ENCODE measurements at regions not wholly inside any gene's neighbourhood (a gene's known extent, or its start where the extent isn't known, plus 50 kb on each side); places are given as distances from the start of the nearest gene placed in this dataset.

DNA sequence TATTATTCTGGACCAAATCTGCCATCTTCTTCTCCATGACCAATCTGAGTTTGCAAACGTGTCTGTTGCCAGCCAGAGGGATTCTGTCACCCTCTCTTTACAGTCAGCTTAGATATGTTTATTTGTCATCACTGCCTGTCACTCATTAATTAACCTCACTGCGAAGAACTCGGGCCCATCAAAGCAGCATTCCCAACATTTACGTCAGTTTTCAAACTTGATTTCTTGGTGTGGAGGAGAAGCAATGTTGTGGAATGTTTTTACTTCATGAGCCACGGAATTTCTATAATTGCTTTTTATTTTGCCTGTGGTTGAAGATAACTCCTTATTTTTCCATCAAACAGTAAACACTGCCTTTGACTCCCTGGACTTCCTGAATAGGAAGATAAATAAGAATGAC lies 91.8 kb upstream of the CNKSR3 start:
- no peaks in the 10 kb centered on the region for H3K9me3 ChIP-seq (ENCODE audit: insufficient read depth, low read depth, low read length)
- H3K4me1 ChIP-seq (ENCODE audit: insufficient read depth, low read length) = 0 out of 2 replicates have a peak, but pooled peaks cover 6% of the 10 kb centered on the region
- H3K4me3 ChIP-seq (ENCODE audit: low read length) = no peak overlapping the region
- no peaks in the 10 kb centered on the region for H3K36me3 ChIP-seq (ENCODE audit: insufficient read depth, low read length)
- H3K27me3 ChIP-seq (ENCODE audit: insufficient read depth, low read length) = no peaks in the 10 kb centered on the region
- no peak overlapping the region for H3K9ac ChIP-seq (ENCODE audit: low read depth, low read length)
- no peak overlapping the region for H3K27ac ChIP-seq (ENCODE audit: low read depth, low read length)
- 89% methylated on average over 4 of the region's 5 CpGs for WGBS

DNA sequence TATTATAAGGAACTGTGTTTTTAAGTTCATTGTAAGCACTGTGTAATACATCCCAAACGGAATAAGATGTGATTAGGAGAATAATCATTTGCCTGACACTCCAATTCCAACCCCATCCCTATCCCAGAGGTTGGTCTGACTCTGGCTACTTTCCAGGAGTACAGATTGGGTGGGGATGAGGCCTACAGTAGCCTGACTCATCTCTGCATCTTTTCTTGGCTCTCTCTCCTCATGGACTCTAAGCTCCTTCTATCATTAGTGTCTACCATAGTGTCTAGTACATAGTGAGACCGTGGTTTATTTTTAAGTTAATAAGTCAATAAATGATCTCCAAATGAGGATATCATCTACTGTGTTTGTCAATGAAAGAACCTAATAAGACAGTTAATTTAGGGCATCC lies 92.2 kb upstream of the CNKSR3 start:
- H3K27me3 ChIP-seq (ENCODE audit: insufficient read depth, low read length) = no peaks in the 10 kb centered on the region
- no CpG with 5 or more reads among the region's 2 CpGs for WGBS
- H3K9ac ChIP-seq (ENCODE audit: low read depth, low read length) = no peak overlapping the region
- H3K9me3 ChIP-seq (ENCODE audit: insufficient read depth, low read depth, low read length) = no peaks in the 10 kb centered on the region
- H3K36me3 ChIP-seq (ENCODE audit: insufficient read depth, low read length) = no peaks in the 10 kb centered on the region
- no peak overlapping the region for H3K27ac ChIP-seq (ENCODE audit: low read depth, low read length)
- no peak overlapping the region for H3K4me3 ChIP-seq (ENCODE audit: low read length)
- H3K4me1 ChIP-seq (ENCODE audit: insufficient read depth, low read length) = 0 out of 2 replicates have a peak, but pooled peaks cover 6% of the 10 kb centered on the region

DNA sequence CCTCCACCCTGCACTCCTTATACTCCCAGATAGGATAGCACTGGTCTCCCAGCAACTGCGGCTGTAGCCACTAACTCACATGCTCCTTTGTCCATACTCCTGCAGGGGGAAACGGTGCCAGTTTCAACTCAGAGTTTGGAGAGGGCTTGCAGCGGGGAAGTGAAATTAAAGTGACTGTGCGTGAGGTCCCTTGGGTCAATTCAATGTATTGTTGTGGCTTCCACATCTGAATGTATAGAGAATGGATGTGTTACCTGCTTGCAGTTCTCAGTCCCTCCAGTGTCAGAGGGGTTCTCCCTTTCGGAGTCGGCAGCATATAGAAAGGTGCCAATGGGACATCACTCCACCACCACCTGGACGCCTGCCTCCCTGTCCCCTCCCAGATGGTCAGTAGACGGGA lies 93.6 kb upstream of the CNKSR3 start:
- no peak overlapping the region for H3K9ac ChIP-seq (ENCODE audit: low read depth, low read length)
- H3K27ac ChIP-seq (ENCODE audit: low read depth, low read length) = no peak overlapping the region
- no peaks in the 10 kb centered on the region for H3K27me3 ChIP-seq (ENCODE audit: insufficient read depth, low read length)
- WGBS = 77% methylated on average over 5 of the region's 8 CpGs
- no peaks in the 10 kb centered on the region for H3K36me3 ChIP-seq (ENCODE audit: insufficient read depth, low read length)
- H3K4me1 ChIP-seq (ENCODE audit: insufficient read depth, low read length) = 0 out of 2 replicates have a peak, but pooled peaks cover 6% of the 10 kb centered on the region
- H3K9me3 ChIP-seq (ENCODE audit: insufficient read depth, low read depth, low read length) = no peaks in the 10 kb centered on the region
- H3K4me3 ChIP-seq (ENCODE audit: low read length) = no peak overlapping the region

DNA sequence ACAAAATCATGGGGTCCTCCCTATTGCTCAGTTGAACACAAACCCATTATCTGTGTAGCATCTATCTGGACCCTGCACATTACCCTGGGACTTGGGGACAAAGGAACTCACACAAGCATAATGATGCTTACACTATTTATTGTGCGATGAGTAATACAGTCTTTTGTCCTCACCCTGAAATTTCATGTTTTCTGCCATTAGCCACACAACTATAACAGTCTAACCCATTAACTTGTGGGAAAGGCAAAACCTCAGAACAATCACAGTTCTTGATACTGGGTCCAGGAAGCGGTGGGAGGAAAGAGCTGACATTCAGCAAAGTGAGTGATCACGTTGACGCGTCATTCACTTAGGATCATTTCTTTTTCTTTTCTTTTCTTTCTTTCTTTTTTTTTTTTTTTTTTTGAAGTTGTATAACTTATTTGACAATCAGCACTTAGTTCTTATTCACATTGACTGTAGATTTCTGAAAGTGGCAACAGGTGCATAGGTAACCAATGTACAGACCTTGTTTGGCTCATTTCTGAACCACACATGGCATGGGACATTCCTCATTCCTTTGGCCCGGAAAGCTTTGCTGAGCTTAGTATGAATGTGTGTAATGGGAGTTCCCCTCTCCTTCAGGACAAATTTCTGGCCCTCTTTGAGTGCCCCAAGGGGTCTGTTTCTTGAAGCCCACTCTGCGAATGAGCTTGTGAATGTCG lies 94.8 kb upstream of the CNKSR3 start:
- Histone ChIP-seq H3K9me3 (ENCODE audit: insufficient read depth, low read depth, low read length) (no peaks in the 10 kb centered on the region), H3K27me3 (ENCODE audit: insufficient read depth, low read length) (no peaks in the 10 kb centered on the region), H3K4me3 (ENCODE audit: low read length) (no peak overlapping the region), H3K27ac (ENCODE audit: low read depth, low read length) (no peak overlapping the region), H3K9ac (ENCODE audit: low read depth, low read length) (no peak overlapping the region), H3K4me1 (ENCODE audit: insufficient read depth, low read length) (0 out of 2 replicates have a peak, but pooled peaks cover 6% of the 10 kb centered on the region), H3K36me3 (ENCODE audit: insufficient read depth, low read length) (no peaks in the 10 kb centered on the region)
- WGBS = 96% methylated on average over 7 of the region's 8 CpGs

DNA sequence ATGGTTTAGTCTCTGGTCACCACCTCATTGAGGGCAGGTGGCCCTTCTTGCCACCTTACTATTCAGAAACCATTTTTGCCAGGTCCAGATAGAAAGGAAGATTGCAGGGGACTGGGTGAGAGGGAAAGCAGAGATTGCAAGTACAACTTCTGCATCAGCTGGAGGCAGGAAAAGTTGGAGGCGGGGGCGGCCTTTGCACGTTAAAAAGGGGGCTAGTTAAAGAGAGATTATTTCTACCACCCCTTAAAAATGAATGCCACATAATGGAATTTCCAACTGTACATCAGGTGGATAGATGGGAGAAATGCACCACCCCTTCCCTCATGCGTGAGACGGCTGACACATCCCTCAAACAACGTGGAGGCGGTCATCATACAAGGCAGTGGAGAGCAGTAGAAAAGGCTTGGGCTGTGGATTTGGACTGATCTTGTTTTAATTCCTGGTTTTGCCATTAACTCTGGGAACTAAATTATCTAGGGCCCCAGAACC lies 95.4 kb upstream of the CNKSR3 start:
- no peaks in the 10 kb centered on the region for H3K27me3 ChIP-seq (ENCODE audit: insufficient read depth, low read length)
- 97% methylated on average over 6 of the region's 7 CpGs for WGBS
- H3K9ac ChIP-seq (ENCODE audit: low read depth, low read length) = no peak overlapping the region

DNA sequence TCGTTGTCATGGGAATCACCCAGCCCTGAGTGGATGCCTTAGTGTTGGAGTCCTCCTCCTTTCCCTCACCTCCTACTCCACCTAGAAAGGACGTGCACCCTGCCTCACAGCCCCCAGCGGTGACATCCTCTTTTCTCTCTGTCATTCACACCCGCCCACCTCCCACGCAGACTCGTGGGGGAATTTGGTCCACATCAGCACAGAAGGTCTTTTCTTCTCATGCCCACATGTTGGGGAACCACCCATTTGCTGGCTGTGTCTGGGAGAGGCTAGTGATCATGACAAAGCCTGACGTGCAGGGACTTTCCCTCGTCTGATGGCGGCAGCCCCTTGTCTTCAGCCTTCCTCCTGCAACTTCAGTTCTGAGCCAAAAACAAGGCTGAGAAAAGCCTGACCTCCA lies 96.0 kb upstream of the CNKSR3 start:
- Histone ChIP-seq H3K9me3 (ENCODE audit: insufficient read depth, low read depth, low read length) (no peaks in the 10 kb centered on the region), H3K4me1 (ENCODE audit: insufficient read depth, low read length) (0 out of 2 replicates have a peak, but pooled peaks cover 6% of the 10 kb centered on the region), H3K27ac (ENCODE audit: low read depth, low read length) (no peak overlapping the region), H3K27me3 (ENCODE audit: insufficient read depth, low read length) (no peaks in the 10 kb centered on the region), H3K9ac (ENCODE audit: low read depth, low read length) (no peak overlapping the region), H3K4me3 (ENCODE audit: low read length) (no peak overlapping the region), H3K36me3 (ENCODE audit: insufficient read depth, low read length) (no peaks in the 10 kb centered on the region)
- WGBS = 83% methylated on average over 9 of the region's 9 CpGs

More for the DNA sequence above, 95.4 kb upstream of the CNKSR3 start:
- Histone ChIP-seq H3K27ac (ENCODE audit: low read depth, low read length) (no peak overlapping the region), H3K36me3 (ENCODE audit: insufficient read depth, low read length) (no peaks in the 10 kb centered on the region), H3K9me3 (ENCODE audit: insufficient read depth, low read depth, low read length) (no peaks in the 10 kb centered on the region), H3K4me3 (ENCODE audit: low read length) (no peak overlapping the region), H3K4me1 (ENCODE audit: insufficient read depth, low read length) (0 out of 2 replicates have a peak, but pooled peaks cover 6% of the 10 kb centered on the region)

DNA sequence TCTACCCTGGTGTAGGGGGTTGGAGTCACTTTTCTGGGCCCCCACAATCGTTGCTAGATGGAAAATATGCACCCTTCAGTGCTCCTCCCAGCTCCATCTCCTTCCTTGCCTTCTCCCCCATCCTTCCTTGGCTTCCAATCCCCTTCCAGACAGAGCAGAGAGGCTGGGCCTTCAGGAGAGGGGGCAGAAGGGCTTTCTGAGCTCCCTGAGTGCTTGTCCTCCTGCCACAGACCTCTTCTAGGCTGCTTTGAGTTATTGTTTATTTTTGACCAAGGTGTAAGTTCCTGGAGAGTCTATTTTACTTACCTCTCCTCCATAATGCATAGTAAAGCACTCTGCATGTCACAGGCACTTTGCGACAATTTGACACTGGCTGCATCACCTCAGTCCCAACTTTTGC lies 96.4 kb upstream of the CNKSR3 start:
- Histone ChIP-seq H3K4me3 (ENCODE audit: low read length) (no peak overlapping the region), H3K4me1 (ENCODE audit: insufficient read depth, low read length) (0 out of 2 replicates have a peak, but pooled peaks cover 6% of the 10 kb centered on the region), H3K27me3 (ENCODE audit: insufficient read depth, low read length) (no peaks in the 10 kb centered on the region), H3K27ac (ENCODE audit: low read depth, low read length) (no peak overlapping the region), H3K9me3 (ENCODE audit: insufficient read depth, low read depth, low read length) (no peaks in the 10 kb centered on the region), H3K9ac (ENCODE audit: low read depth, low read length) (no peak overlapping the region), H3K36me3 (ENCODE audit: insufficient read depth, low read length) (no peaks in the 10 kb centered on the region)
- WGBS = 95% methylated on average over 2 of the region's 2 CpGs

DNA sequence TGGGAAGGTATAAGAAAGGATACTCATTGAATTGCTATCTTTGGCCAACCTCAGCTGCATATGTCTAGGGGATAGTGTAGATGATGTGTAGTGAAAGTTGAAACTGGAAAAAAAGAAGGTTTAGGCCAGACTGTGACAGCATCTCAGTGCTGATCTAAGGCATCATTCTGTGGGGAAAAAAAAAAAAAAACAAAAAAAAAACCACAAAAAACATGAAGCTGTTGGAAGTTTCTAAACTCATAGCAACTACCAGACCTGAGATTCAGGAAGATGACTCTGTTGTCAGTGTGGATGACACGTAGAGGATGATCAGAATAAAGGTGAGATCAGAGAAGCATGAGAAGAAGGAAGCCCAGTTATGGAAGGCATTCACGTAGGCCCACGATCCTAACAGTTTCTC lies 100.8 kb upstream of the CNKSR3 start:
- WGBS = 94% methylated on average over 3 of the region's 3 CpGs
- no peak overlapping the region for H3K9ac ChIP-seq (ENCODE audit: low read depth, low read length)
- no peaks in the 10 kb centered on the region for H3K36me3 ChIP-seq (ENCODE audit: insufficient read depth, low read length)
- no peaks in the 10 kb centered on the region for H3K9me3 ChIP-seq (ENCODE audit: insufficient read depth, low read depth, low read length)
- H3K27me3 ChIP-seq (ENCODE audit: insufficient read depth, low read length) = no peaks in the 10 kb centered on the region
- H3K4me3 ChIP-seq (ENCODE audit: low read length) = no peak overlapping the region
- H3K27ac ChIP-seq (ENCODE audit: low read depth, low read length) = no peak overlapping the region
- H3K4me1 ChIP-seq (ENCODE audit: insufficient read depth, low read length) = no peaks in the 10 kb centered on the region

DNA sequence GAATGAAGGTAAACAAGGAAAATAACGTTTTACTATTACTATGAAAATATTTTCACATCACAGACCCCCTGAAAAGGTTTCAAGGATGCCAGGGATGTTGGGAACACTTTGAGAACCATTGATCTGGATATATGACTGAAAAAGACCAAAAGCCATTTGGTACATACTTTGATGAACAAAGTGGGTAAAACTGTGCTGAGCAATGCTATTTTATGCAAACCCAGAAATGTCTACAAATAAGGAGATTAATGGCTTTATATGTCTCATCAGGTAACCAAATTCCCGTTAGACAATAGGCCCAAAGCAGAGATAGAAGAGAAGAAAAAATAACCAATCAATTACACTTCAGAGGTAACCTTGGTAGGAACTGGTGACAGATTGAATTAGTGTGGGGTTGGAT lies 101.4 kb upstream of the CNKSR3 start:
- no peak overlapping the region for H3K9ac ChIP-seq (ENCODE audit: low read depth, low read length)
- no peaks in the 10 kb centered on the region for H3K9me3 ChIP-seq (ENCODE audit: insufficient read depth, low read depth, low read length)
- H3K27ac ChIP-seq (ENCODE audit: low read depth, low read length) = no peak overlapping the region
- no peaks in the 10 kb centered on the region for H3K27me3 ChIP-seq (ENCODE audit: insufficient read depth, low read length)
- H3K4me1 ChIP-seq (ENCODE audit: insufficient read depth, low read length) = no peaks in the 10 kb centered on the region
- no peaks in the 10 kb centered on the region for H3K36me3 ChIP-seq (ENCODE audit: insufficient read depth, low read length)
- H3K4me3 ChIP-seq (ENCODE audit: low read length) = no peak overlapping the region
- 100% methylated on average over 1 of the region's 2 CpGs for WGBS

DNA sequence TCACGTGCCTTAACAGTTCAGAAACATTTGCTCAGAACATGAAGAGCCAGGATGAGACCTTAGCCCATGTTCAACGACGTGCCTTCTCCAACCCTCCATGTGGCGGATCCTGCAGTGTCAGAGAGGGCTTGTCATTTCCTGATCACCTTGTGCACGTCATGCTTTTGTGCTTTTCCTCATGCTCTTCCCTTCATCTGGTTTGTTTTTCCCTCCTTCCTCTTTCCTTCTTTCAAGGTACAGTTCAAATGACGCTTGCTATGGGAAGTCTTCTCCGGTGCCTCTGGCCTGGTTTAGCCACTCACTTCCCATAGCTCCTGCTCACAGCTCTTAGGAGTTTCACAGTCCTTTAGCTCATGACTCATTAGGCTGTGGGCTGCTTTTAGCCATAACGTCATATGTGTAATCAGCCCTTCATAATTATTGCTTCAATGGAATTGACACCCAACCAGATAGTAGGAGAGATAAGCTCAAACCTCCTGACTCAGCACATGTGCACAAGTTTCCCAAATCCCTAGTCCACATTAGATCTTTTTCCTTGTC lies 102.7 kb upstream of the CNKSR3 start:
- no peak overlapping the region for H3K4me3 ChIP-seq (ENCODE audit: low read length)
- WGBS = 95% methylated on average over 8 of the region's 8 CpGs
- no peaks in the 10 kb centered on the region for H3K9me3 ChIP-seq (ENCODE audit: insufficient read depth, low read depth, low read length)
- H3K27me3 ChIP-seq (ENCODE audit: insufficient read depth, low read length) = no peaks in the 10 kb centered on the region
- no peaks in the 10 kb centered on the region for H3K4me1 ChIP-seq (ENCODE audit: insufficient read depth, low read length)
- H3K9ac ChIP-seq (ENCODE audit: low read depth, low read length) = no peak overlapping the region
- H3K36me3 ChIP-seq (ENCODE audit: insufficient read depth, low read length) = no peaks in the 10 kb centered on the region
- no peak overlapping the region for H3K27ac ChIP-seq (ENCODE audit: low read depth, low read length)

DNA sequence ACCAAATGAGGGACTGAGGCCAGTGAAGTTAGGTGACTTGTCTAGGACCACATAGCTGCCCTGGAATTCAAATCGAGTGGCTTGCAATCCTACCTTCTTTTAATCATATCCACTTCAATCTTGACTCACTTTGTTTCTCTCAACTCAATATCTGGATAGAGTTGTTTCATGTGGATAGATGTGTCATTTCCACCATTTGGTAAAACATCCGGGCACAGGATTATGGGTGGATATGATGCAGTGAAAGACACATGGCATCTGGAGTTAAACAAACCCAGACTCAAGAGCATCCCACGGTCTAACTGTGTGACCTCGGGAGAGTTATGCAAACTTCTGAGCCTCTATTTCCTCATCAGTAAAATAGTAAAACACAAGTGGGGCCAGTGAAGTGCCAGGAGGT lies 103.6 kb upstream of the CNKSR3 start:
- H3K4me3 ChIP-seq (ENCODE audit: low read length) = no peak overlapping the region
- no peak overlapping the region for H3K27ac ChIP-seq (ENCODE audit: low read depth, low read length)
- 88% methylated on average over 4 of the region's 4 CpGs for WGBS
- H3K4me1 ChIP-seq (ENCODE audit: insufficient read depth, low read length) = no peaks in the 10 kb centered on the region
- H3K9me3 ChIP-seq (ENCODE audit: insufficient read depth, low read depth, low read length) = no peaks in the 10 kb centered on the region
- no peaks in the 10 kb centered on the region for H3K36me3 ChIP-seq (ENCODE audit: insufficient read depth, low read length)
- no peaks in the 10 kb centered on the region for H3K27me3 ChIP-seq (ENCODE audit: insufficient read depth, low read length)
- no peak overlapping the region for H3K9ac ChIP-seq (ENCODE audit: low read depth, low read length)

All from HUES64 (cell line).